ENCODE measurements at regions not wholly inside any gene's neighbourhood (a gene's known extent, or its start where the extent isn't known, plus 50 kb on each side); places are given as distances from the start of the nearest gene placed in this dataset.

DNA sequence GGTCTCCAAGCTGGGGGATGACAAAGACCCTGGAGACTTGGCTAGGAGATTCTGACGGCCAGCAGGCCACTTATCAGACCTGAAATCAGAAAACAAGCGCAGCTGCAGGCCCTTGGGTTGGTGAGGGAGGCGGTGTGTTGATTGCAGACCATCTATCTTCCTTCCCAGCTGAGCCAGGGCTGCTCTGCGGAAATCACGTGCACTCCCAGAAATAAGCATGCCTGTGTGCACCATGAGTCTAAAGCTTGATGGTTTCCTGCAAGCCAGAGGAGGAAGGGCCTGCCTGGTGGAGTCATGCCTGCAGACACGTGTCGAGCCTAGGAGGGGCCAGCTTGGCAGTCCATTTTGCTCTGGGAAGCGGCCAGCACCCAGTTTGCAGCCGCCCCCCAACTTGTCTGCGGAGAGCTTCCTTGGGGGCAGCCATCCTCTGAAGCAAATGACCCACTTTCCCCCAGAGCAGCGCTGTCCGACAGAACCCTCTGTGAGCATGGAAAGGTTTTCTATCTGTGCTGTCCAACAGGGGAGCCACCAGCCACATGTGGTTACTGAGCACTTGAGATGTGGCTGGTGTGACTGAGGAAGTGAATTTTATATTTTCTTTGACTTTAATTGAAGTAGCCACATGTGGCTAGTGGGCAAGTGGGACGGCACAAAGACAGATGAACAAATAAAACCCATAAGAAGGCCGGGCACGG, 175.7 kb upstream of the BCOR start:
- no peak for DNase-seq

DNA sequence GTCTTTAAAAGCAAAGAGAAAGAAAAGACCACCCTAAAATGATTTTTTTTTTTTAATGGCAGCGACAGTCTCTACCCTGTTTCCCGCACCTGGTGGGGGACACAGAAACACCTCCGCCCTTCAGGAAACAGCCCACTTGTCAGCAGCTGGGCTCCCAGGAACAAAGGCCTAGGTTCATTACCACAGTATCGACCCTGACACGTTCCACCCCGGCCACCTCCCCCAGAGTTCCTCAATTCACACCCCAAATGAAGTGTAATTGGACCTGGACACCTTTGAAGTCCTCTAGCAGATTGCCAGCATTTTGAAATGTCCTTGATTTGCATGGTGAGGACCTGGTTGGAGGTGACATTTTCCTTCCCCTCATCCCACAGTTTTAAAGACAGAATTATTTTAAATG, 175.0 kb upstream of the BCOR start:
- DNase-seq = no peak

DNA sequence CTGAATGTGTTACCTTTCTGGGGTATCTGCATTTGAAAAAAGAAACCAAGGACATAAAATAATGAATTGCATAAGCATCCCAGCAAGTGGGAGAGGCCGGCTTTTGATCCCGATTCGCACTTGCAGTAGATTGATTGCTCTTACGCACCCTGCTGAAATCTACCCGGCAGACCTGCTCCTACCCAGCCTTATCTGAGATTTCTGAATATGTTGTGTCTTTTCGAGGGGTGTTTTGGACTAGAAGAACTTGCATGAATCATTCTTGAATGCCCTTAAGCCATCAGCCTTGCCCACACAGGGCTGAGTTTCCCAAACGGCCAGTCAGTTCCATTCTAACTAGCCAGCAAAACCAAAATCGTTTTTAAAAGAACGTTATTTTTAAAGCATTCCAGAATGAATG, 174.4 kb upstream of the BCOR start:
- DNase-seq = no peak

- DNase-seq = no peak
Measured at GRCh38 chrX:40268188-40268520, 170.4 kb upstream of the BCOR start.

- no peak for DNase-seq
Measured at GRCh38 chrX:40267334-40268187, 169.8 kb upstream of the BCOR start.

GRCh38 chrX:40266490-40267333, 169.0 kb upstream of the BCOR start:
- DNase-seq = peak; percentile 72

DNA sequence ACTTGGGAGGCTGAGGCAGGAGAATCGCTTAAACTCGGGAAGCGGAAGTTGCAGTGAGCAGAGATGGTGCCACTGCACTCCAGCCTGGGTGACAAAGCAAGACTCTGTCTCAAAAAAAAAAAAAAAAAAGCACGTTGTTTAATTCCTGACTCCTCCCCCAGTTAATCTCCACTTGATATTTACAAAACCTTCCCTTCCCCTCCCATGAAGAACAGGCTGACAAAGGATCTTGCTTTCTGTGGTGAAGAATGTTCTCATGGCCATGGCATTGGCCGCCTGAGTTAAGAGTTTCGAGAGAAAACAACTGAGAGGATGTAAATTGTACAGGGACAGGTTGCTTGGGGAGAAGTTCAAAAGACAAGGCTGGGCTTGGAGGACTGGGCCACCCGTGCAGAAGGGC, 168.2 kb upstream of the BCOR start:
- no peak for DNase-seq

- no peak for DNase-seq
Measured at GRCh38 chrX:40263014-40263560, 165.3 kb upstream of the BCOR start.

- DNase-seq = no peak
Measured at GRCh38 chrX:40262157-40263013, 164.6 kb upstream of the BCOR start.

GRCh38 chrX:40261833-40262156, 164.0 kb upstream of the BCOR start:
- DNase-seq = no peak

GRCh38 chrX:40260146-40260747, 162.5 kb upstream of the BCOR start:
- DNase-seq = no peak

- no peak for DNase-seq
Measured at GRCh38 chrX:40258909-40259308, 161.2 kb upstream of the BCOR start.

GRCh38 chrX:40253771-40254170, 156.0 kb upstream of the BCOR start:
- no peak for DNase-seq

DNA sequence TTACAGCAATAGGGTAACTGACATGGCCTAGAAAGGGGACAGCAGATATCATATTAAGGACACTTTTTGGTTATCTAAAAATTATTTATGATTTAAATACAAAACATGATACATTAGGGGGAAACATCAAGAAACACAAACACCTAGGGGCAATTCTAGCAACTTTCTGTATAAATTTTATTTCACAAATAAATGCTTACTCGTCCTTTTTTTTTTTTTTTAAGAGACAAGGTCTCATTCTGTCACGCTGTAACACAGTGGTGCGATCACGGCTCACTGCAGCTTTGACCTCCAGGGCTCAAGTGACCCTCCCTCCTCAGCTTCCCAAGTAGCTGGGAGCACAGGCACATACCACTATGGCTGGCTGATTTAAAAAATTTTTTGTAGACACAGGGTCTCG, 151.8 kb upstream of the BCOR start:
- DNase-seq = no peak

DNA sequence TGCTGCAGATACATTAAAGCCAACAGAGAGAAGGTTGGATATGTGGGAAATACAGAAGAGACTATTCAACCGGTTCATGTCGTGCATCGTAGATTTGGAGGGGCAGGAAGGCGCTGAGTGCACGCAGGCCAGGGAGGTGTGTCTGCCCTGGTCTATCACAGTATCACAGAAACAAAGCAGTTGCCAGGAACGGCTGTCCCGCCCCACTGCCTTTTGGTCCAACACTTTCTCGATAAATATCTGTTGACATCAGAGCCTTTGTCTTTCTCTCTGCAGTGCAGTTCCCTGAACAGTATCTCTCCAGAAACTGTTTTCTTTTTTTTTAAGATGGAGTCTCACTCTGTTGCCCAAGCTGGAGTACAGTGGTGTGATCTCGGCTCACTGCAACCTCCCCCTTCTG, 151.1 kb upstream of the BCOR start:
- no peak for DNase-seq

- no peak for DNase-seq
Measured at GRCh38 chrX:40247848-40248622, 150.3 kb upstream of the BCOR start.

DNA sequence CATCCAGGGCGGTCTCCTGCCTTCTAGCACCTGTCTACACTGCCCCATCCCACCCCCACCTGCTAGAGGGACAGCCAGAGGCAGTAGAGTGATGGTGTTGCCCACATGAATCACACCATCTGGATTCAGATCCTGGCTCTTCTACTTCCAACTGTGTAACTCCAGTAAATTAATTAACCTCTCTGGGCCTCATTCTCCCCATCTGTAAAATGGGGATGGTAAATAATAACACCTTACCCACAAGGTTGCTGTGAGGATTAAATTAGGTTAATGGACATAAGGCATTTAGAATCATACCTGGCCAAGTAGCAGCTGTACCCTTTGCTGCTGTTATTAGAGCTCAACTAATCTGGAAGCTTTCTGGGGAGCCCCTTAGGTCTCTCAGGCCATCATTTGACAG, 149.6 kb upstream of the BCOR start:
- DNase-seq = no peak

GRCh38 chrX:40245488-40246071, 147.8 kb upstream of the BCOR start:
- DNase-seq = no peak

DNA sequence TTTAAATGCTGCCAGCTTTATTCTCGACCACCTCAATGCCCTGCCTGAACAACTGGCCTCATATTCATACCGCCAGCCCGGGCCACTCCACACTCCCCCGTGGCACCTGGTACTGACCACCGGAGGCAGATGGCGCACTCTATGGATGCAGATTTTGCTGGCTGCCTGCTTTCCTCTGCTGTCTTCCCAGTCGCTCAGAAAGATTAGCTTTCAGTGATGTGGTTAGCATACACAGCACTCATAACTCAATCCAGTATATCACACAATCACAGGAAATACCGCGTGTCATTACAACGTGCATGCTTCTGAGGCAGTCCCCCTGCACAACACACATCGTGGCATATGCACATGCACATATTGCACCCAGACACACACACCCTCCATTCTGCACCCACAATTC, 147.2 kb upstream of the BCOR start:
- DNase-seq = no peak

DNA sequence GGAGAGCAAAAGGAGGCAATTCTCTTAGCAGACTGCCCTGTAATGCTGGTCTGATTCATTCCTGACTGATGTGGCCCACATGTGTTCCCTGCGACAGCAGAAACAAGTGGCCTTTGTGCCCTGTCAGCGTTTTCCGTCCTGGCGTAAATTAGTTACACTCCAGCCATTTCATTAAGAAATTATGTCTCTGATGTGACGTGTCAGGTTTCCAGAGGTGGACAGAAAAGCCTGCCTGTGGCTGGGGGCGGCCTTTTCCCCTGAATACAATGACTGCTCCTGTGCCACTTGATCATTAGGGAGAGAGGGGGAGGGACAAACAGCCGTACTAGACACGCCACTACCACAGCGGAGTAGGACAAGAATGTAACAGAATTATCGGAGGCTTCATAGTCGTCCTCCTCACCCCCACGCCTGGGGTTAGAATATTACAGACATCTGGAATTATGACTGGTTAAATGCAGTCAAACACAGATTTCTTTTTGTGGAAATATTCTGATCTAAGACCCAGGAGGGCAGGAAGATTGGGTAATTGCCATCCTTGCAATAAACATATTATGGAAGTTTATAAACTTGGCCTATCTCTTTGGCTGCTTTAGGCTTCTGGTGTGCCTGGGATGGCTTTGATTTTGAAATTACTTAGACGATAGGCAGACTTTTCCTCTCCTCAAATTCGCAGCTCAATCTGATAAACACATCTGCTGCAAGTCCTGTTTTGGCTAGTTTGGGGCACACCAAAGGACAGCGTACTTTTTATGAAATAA, 146.2 kb upstream of the BCOR start:
- DNase-seq = no peak
